ENCODE measurements at regions not wholly inside any gene's neighbourhood (a gene's known extent, or its start where the extent isn't known, plus 50 kb on each side); places are given as distances from the start of the nearest gene placed in this dataset.

- Histone ChIP-seq H3K4me1 (ENCODE audit: control insufficient read depth in 2 of 2, insufficient read depth in 2 of 2, low read length in 1 of 2) (no peaks in the 10 kb centered on the region), H3K36me3 (ENCODE audit: control insufficient read depth in 2 of 2, insufficient read depth in 2 of 2, low read length in 1 of 2) (no peaks in the 10 kb centered on the region), H3K4me3 (ENCODE audit: low read depth in 1 of 2, low read length in 2 of 2) (no peak overlapping the region), H3K27me3 (ENCODE audit: control insufficient read depth in 1 of 2, insufficient read depth in 2 of 2, low read length in 2 of 2) (no peaks in the 10 kb centered on the region), H3K9me3 (ENCODE audit: control insufficient read depth in 2 of 2, insufficient read depth in 1 of 2, low read depth in 1 of 2, low read length in 1 of 2) (no peaks in the 10 kb centered on the region), H3K27ac (ENCODE audit: low read depth in 2 of 2, low read length in 1 of 2) (no peak overlapping the region)
- 32 to 48% methylated on average over 1 of the region's 1 CpG for WGBS, 2 donors
Measured at GRCh38 chr10:10020945-10021344, 996.7 kb upstream of the CELF2 start.

- no peaks in the 10 kb centered on the region for H3K27me3 ChIP-seq (ENCODE audit: control insufficient read depth in 1 of 2, insufficient read depth in 2 of 2, low read length in 2 of 2)
- H3K4me1 ChIP-seq (ENCODE audit: control insufficient read depth in 2 of 2, insufficient read depth in 2 of 2, low read length in 1 of 2): no peaks in the 10 kb centered on the region
- no peak overlapping the region for H3K4me3 ChIP-seq (ENCODE audit: low read depth in 1 of 2, low read length in 2 of 2)
- H3K9me3 ChIP-seq (ENCODE audit: control insufficient read depth in 2 of 2, insufficient read depth in 1 of 2, low read depth in 1 of 2, low read length in 1 of 2): no peaks in the 10 kb centered on the region
- no peak overlapping the region for H3K27ac ChIP-seq (ENCODE audit: low read depth in 2 of 2, low read length in 1 of 2)
- WGBS, 2 donors: 57 to 60% methylated on average over 2 of the region's 2 CpGs
- H3K36me3 ChIP-seq (ENCODE audit: control insufficient read depth in 2 of 2, insufficient read depth in 2 of 2, low read length in 1 of 2): no peaks in the 10 kb centered on the region
Measured at GRCh38 chr10:10032991-10033390, 984.7 kb upstream of the CELF2 start.

- no peaks in the 10 kb centered on the region for H3K27me3 ChIP-seq (ENCODE audit: control insufficient read depth in 1 of 2, insufficient read depth in 2 of 2, low read length in 2 of 2)
- H3K36me3 ChIP-seq (ENCODE audit: control insufficient read depth in 2 of 2, insufficient read depth in 2 of 2, low read length in 1 of 2): no peaks in the 10 kb centered on the region
- no peak overlapping the region for H3K27ac ChIP-seq (ENCODE audit: low read depth in 2 of 2, low read length in 1 of 2)
- no peak overlapping the region for H3K4me3 ChIP-seq (ENCODE audit: low read depth in 1 of 2, low read length in 2 of 2)
- no peaks in the 10 kb centered on the region for H3K4me1 ChIP-seq (ENCODE audit: control insufficient read depth in 2 of 2, insufficient read depth in 2 of 2, low read length in 1 of 2)
- no peaks in the 10 kb centered on the region for H3K9me3 ChIP-seq (ENCODE audit: control insufficient read depth in 2 of 2, insufficient read depth in 1 of 2, low read depth in 1 of 2, low read length in 1 of 2)
Measured at GRCh38 chr10:10038348-10038747, 979.3 kb upstream of the CELF2 start.

GRCh38 chr10:10039595-10039994, 978.1 kb upstream of the CELF2 start:
- H3K4me3 ChIP-seq (ENCODE audit: low read depth in 1 of 2, low read length in 2 of 2): no peak overlapping the region
- WGBS, 2 donors: 64 to 77% methylated on average over 2 of the region's 2 CpGs
- H3K36me3 ChIP-seq (ENCODE audit: control insufficient read depth in 2 of 2, insufficient read depth in 2 of 2, low read length in 1 of 2): no peaks in the 10 kb centered on the region
- no peaks in the 10 kb centered on the region for H3K9me3 ChIP-seq (ENCODE audit: control insufficient read depth in 2 of 2, insufficient read depth in 1 of 2, low read depth in 1 of 2, low read length in 1 of 2)
- no peak overlapping the region for H3K27ac ChIP-seq (ENCODE audit: low read depth in 2 of 2, low read length in 1 of 2)
- no peaks in the 10 kb centered on the region for H3K4me1 ChIP-seq (ENCODE audit: control insufficient read depth in 2 of 2, insufficient read depth in 2 of 2, low read length in 1 of 2)
- no peaks in the 10 kb centered on the region for H3K27me3 ChIP-seq (ENCODE audit: control insufficient read depth in 1 of 2, insufficient read depth in 2 of 2, low read length in 2 of 2)

GRCh38 chr10:10043083-10043482, 974.6 kb upstream of the CELF2 start:
- H3K27me3 ChIP-seq (ENCODE audit: control insufficient read depth in 1 of 2, insufficient read depth in 2 of 2, low read length in 2 of 2): no peaks in the 10 kb centered on the region
- H3K4me3 ChIP-seq (ENCODE audit: low read depth in 1 of 2, low read length in 2 of 2): no peak overlapping the region
- H3K4me1 ChIP-seq (ENCODE audit: control insufficient read depth in 2 of 2, insufficient read depth in 2 of 2, low read length in 1 of 2): no peaks in the 10 kb centered on the region
- no peaks in the 10 kb centered on the region for H3K9me3 ChIP-seq (ENCODE audit: control insufficient read depth in 2 of 2, insufficient read depth in 1 of 2, low read depth in 1 of 2, low read length in 1 of 2)
- 0% methylated on average over 1 of the region's 1 CpG for WGBS, 2 donors
- no peak overlapping the region for H3K27ac ChIP-seq (ENCODE audit: low read depth in 2 of 2, low read length in 1 of 2)
- H3K36me3 ChIP-seq (ENCODE audit: control insufficient read depth in 2 of 2, insufficient read depth in 2 of 2, low read length in 1 of 2): no peaks in the 10 kb centered on the region

GRCh38 chr10:10044922-10045764, 972.5 kb upstream of the CELF2 start:
- Histone ChIP-seq H3K36me3 (ENCODE audit: control insufficient read depth in 2 of 2, insufficient read depth in 2 of 2, low read length in 1 of 2) (no peaks in the 10 kb centered on the region), H3K27ac (ENCODE audit: low read depth in 2 of 2, low read length in 1 of 2) (no peak overlapping the region), H3K9me3 (ENCODE audit: control insufficient read depth in 2 of 2, insufficient read depth in 1 of 2, low read depth in 1 of 2, low read length in 1 of 2) (no peaks in the 10 kb centered on the region), H3K4me3 (ENCODE audit: low read depth in 1 of 2, low read length in 2 of 2) (no peak overlapping the region), H3K4me1 (ENCODE audit: control insufficient read depth in 2 of 2, insufficient read depth in 2 of 2, low read length in 1 of 2) (no peaks in the 10 kb centered on the region), H3K27me3 (ENCODE audit: control insufficient read depth in 1 of 2, insufficient read depth in 2 of 2, low read length in 2 of 2) (no peaks in the 10 kb centered on the region)
- WGBS, 2 donors: 85 to 86% methylated on average over 4 of the region's 4 CpGs

GRCh38 chr10:10045765-10046028, 972.0 kb upstream of the CELF2 start:
- Histone ChIP-seq H3K4me3 (ENCODE audit: low read depth in 1 of 2, low read length in 2 of 2) (no peak overlapping the region), H3K27me3 (ENCODE audit: control insufficient read depth in 1 of 2, insufficient read depth in 2 of 2, low read length in 2 of 2) (no peaks in the 10 kb centered on the region), H3K36me3 (ENCODE audit: control insufficient read depth in 2 of 2, insufficient read depth in 2 of 2, low read length in 1 of 2) (no peaks in the 10 kb centered on the region), H3K9me3 (ENCODE audit: control insufficient read depth in 2 of 2, insufficient read depth in 1 of 2, low read depth in 1 of 2, low read length in 1 of 2) (no peaks in the 10 kb centered on the region), H3K27ac (ENCODE audit: low read depth in 2 of 2, low read length in 1 of 2) (no peak overlapping the region), H3K4me1 (ENCODE audit: control insufficient read depth in 2 of 2, insufficient read depth in 2 of 2, low read length in 1 of 2) (no peaks in the 10 kb centered on the region)
- 60 to 61% methylated on average over 2 of the region's 2 CpGs for WGBS, 2 donors

- Histone ChIP-seq H3K27ac (ENCODE audit: low read depth in 2 of 2, low read length in 1 of 2) (no peak overlapping the region), H3K4me1 (ENCODE audit: control insufficient read depth in 2 of 2, insufficient read depth in 2 of 2, low read length in 1 of 2) (no peaks in the 10 kb centered on the region), H3K9me3 (ENCODE audit: control insufficient read depth in 2 of 2, insufficient read depth in 1 of 2, low read depth in 1 of 2, low read length in 1 of 2) (no peaks in the 10 kb centered on the region), H3K36me3 (ENCODE audit: control insufficient read depth in 2 of 2, insufficient read depth in 2 of 2, low read length in 1 of 2) (no peaks in the 10 kb centered on the region), H3K27me3 (ENCODE audit: control insufficient read depth in 1 of 2, insufficient read depth in 2 of 2, low read length in 2 of 2) (no peaks in the 10 kb centered on the region), H3K4me3 (ENCODE audit: low read depth in 1 of 2, low read length in 2 of 2) (no peak overlapping the region)
- WGBS, 2 donors: 73 to 79% methylated on average over 7 of the region's 7 CpGs
Measured at GRCh38 chr10:10047426-10047825, 970.2 kb upstream of the CELF2 start.

GRCh38 chr10:10053051-10053450, 964.6 kb upstream of the CELF2 start:
- no peaks in the 10 kb centered on the region for H3K27me3 ChIP-seq (ENCODE audit: control insufficient read depth in 1 of 2, insufficient read depth in 2 of 2, low read length in 2 of 2)
- no peaks in the 10 kb centered on the region for H3K36me3 ChIP-seq (ENCODE audit: control insufficient read depth in 2 of 2, insufficient read depth in 2 of 2, low read length in 1 of 2)
- no peak overlapping the region for H3K4me3 ChIP-seq (ENCODE audit: low read depth in 1 of 2, low read length in 2 of 2)
- H3K4me1 ChIP-seq (ENCODE audit: control insufficient read depth in 2 of 2, insufficient read depth in 2 of 2, low read length in 1 of 2): no peaks in the 10 kb centered on the region
- no peaks in the 10 kb centered on the region for H3K9me3 ChIP-seq (ENCODE audit: control insufficient read depth in 2 of 2, insufficient read depth in 1 of 2, low read depth in 1 of 2, low read length in 1 of 2)
- no peak overlapping the region for H3K27ac ChIP-seq (ENCODE audit: low read depth in 2 of 2, low read length in 1 of 2)
- WGBS, 2 donors: 73 to 81% methylated on average over 9 of the region's 9 CpGs

GRCh38 chr10:10054466-10054865, 963.2 kb upstream of the CELF2 start:
- 76 to 79% methylated on average over 7 of the region's 7 CpGs for WGBS, 2 donors
- no peaks in the 10 kb centered on the region for H3K27me3 ChIP-seq (ENCODE audit: control insufficient read depth in 1 of 2, insufficient read depth in 2 of 2, low read length in 2 of 2)
- H3K4me3 ChIP-seq (ENCODE audit: low read depth in 1 of 2, low read length in 2 of 2): no peak overlapping the region
- H3K9me3 ChIP-seq (ENCODE audit: control insufficient read depth in 2 of 2, insufficient read depth in 1 of 2, low read depth in 1 of 2, low read length in 1 of 2): no peaks in the 10 kb centered on the region
- H3K4me1 ChIP-seq (ENCODE audit: control insufficient read depth in 2 of 2, insufficient read depth in 2 of 2, low read length in 1 of 2): no peaks in the 10 kb centered on the region
- H3K27ac ChIP-seq (ENCODE audit: low read depth in 2 of 2, low read length in 1 of 2): no peak overlapping the region
- no peaks in the 10 kb centered on the region for H3K36me3 ChIP-seq (ENCODE audit: control insufficient read depth in 2 of 2, insufficient read depth in 2 of 2, low read length in 1 of 2)

Measured in esophagus (tissue), 2 donors.